ENCODE measurements at regions not wholly inside any gene's neighbourhood (a gene's known extent, or its start where the extent isn't known, plus 50 kb on each side); places are given as distances from the start of the nearest gene placed in this dataset.

DNA sequence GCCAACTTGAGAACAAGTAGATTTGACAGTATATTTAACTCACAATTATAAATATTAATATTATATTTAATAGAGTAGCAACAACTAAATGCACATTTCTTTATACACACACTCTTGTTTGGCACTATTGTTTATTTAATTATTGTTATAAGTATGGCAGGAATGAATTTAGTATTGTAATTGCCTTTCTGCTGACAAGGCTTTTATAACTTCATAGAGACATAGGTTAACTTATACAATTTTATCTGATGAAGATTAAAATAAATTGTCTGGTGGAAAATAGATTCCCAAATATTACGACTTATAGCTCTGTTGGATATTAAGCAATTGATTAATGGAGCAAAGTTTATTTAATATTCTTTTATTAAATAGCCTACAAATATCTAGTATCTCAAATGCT, 347.9 kb upstream of the CDH19 start:
- Histone ChIP-seq H3K14ac (ENCODE audit: low read length in 2 of 2) (no peak overlapping the region), H3K23ac (ENCODE audit: low read length in 2 of 2) (no peak overlapping the region), H2BK5ac (ENCODE audit: low read depth, low read length, poor library complexity, severe bottlenecking) (no peak overlapping the region), H2AK5ac (ENCODE audit: low read length, severe bottlenecking) (no peak overlapping the region), H3K79me1 (replicated peaks; ENCODE audit: low read length, poor library complexity, severe bottlenecking) (no peaks in the 10 kb centered on the region), H2BK15ac (ENCODE audit: low read depth, poor library complexity, severe bottlenecking) (no peak overlapping the region), H3K4me1 (ENCODE audit: control insufficient read depth, insufficient read depth, low read depth, low read length) (no peaks in the 10 kb centered on the region), H4K8ac (ENCODE audit: low read length) (no peak overlapping the region), H2AFZ (ENCODE audit: low read depth, low read length) (no peak overlapping the region), H2BK12ac (ENCODE audit: low read length in 2 of 2) (no peak overlapping the region), H3K36me3 (ENCODE audit: control insufficient read depth in 1 of 2, insufficient read depth in 2 of 2, low read depth in 1 of 2, low read length in 2 of 2) (no peaks in the 10 kb centered on the region), H3K4me2 (ENCODE audit: low read length, poor library complexity, severe bottlenecking) (no peak overlapping the region), H4K91ac (ENCODE audit: low read length) (no peak overlapping the region), H3K18ac (ENCODE audit: low read depth in 1 of 2, low read length in 2 of 2) (no peak overlapping the region), H3K27me3 (ENCODE audit: control insufficient read depth in 1 of 2, insufficient read depth in 1 of 2, low read length in 2 of 2) (no peaks in the 10 kb centered on the region), H3K4ac (ENCODE audit: low read depth in 1 of 2, low read length in 2 of 2) (no peak overlapping the region), H3K27ac (ENCODE audit: low read length, poor library complexity, severe bottlenecking) (no peak overlapping the region), H3K9ac (ENCODE audit: low read length) (no peak overlapping the region), H2BK120ac (ENCODE audit: low read depth, low read length) (no peak overlapping the region), H3K9me3 (ENCODE audit: control insufficient read depth, low read length) (no peaks in the 10 kb centered on the region), H3K4me3 (ENCODE audit: insufficient read depth in 1 of 2, low read depth in 1 of 2, low read length in 2 of 2) (no peak overlapping the region)
- no CpG with 5 or more reads among the region's 1 CpG for WGBS
- DNase-seq, result no peak

DNA sequence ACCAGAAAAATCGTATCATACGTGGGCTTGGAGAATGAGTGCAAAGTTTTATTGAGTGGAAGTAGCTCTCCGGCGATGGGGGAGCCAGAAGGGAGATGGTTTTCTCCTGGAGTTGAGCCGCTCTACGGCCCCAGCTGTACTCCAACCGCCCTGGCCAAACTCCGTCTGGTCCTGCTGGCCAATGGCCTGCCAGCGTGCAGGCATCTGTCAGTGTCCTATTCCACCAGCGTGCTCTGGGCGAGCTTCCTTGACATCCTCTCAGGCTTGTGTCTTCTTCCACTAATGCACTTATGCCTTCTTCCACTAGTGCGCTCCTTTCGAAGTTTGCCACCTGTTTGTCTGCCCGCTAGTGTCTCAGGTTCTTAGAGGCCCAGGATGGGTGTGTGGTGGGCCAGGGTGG, 345.5 kb upstream of the CDH19 start:
- H2BK12ac ChIP-seq (ENCODE audit: low read length in 2 of 2), result no peak overlapping the region
- no peak for DNase-seq
- H3K79me1 ChIP-seq (replicated peaks; ENCODE audit: low read length, poor library complexity, severe bottlenecking), result no peaks in the 10 kb centered on the region
- H3K9ac ChIP-seq (ENCODE audit: low read length), result no peak overlapping the region
- no peaks in the 10 kb centered on the region for H3K36me3 ChIP-seq (ENCODE audit: control insufficient read depth in 1 of 2, insufficient read depth in 2 of 2, low read depth in 1 of 2, low read length in 2 of 2)
- H3K4me2 ChIP-seq (ENCODE audit: low read length, poor library complexity, severe bottlenecking), result no peak overlapping the region
- 88% methylated on average over 14 of the region's 14 CpGs for WGBS
- H2AFZ ChIP-seq (ENCODE audit: low read depth, low read length), result no peak overlapping the region
- H3K14ac ChIP-seq (ENCODE audit: low read length in 2 of 2), result no peak overlapping the region
- no peak overlapping the region for H2BK120ac ChIP-seq (ENCODE audit: low read depth, low read length)
- H3K18ac ChIP-seq (ENCODE audit: low read depth in 1 of 2, low read length in 2 of 2), result no peak overlapping the region
- H2BK5ac ChIP-seq (ENCODE audit: low read depth, low read length, poor library complexity, severe bottlenecking), result no peak overlapping the region
- no peak overlapping the region for H4K91ac ChIP-seq (ENCODE audit: low read length)
- H3K9me3 ChIP-seq (ENCODE audit: control insufficient read depth, low read length), result no peaks in the 10 kb centered on the region
- no peak overlapping the region for H3K23ac ChIP-seq (ENCODE audit: low read length in 2 of 2)
- H2BK15ac ChIP-seq (ENCODE audit: low read depth, poor library complexity, severe bottlenecking), result no peak overlapping the region
- H4K8ac ChIP-seq (ENCODE audit: low read length), result no peak overlapping the region
- no peaks in the 10 kb centered on the region for H3K27me3 ChIP-seq (ENCODE audit: control insufficient read depth in 1 of 2, insufficient read depth in 1 of 2, low read length in 2 of 2)
- H3K4me1 ChIP-seq (ENCODE audit: control insufficient read depth, insufficient read depth, low read depth, low read length), result no peaks in the 10 kb centered on the region
- H3K27ac ChIP-seq (ENCODE audit: low read length, poor library complexity, severe bottlenecking), result no peak overlapping the region
- no peak overlapping the region for H3K4me3 ChIP-seq (ENCODE audit: insufficient read depth in 1 of 2, low read depth in 1 of 2, low read length in 2 of 2)
- H3K4ac ChIP-seq (ENCODE audit: low read depth in 1 of 2, low read length in 2 of 2), result no peak overlapping the region
- H2AK5ac ChIP-seq (ENCODE audit: low read length, severe bottlenecking), result no peak overlapping the region

DNA sequence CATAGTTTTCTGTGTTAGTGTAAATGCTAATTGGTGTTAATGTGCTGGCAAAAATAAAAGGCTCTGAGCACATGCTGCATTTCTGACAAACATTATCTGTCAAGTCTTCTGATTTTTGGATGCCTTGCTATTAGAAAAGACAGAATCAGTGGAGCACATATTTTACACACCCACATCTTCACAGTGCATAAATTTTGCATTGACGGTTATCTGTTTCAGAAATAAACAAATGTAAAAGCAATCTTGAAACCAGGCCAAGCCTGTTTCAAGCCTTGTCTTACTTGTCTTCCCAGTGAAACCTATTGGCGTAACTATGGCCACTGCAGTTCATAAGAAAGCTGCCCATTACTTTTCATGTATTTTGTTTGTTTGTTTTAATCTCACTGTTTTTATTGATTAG, 333.7 kb upstream of the CDH19 start:
- H2BK120ac ChIP-seq (ENCODE audit: low read depth, low read length), result no peak overlapping the region
- H3K4me1 ChIP-seq (ENCODE audit: control insufficient read depth, insufficient read depth, low read depth, low read length), result no peaks in the 10 kb centered on the region
- H2AK5ac ChIP-seq (ENCODE audit: low read length, severe bottlenecking), result no peak overlapping the region
- H3K18ac ChIP-seq (ENCODE audit: low read depth in 1 of 2, low read length in 2 of 2), result no peak overlapping the region
- H3K4ac ChIP-seq (ENCODE audit: low read depth in 1 of 2, low read length in 2 of 2), result no peak overlapping the region
- H2BK5ac ChIP-seq (ENCODE audit: low read depth, low read length, poor library complexity, severe bottlenecking), result no peak overlapping the region
- no peak overlapping the region for H3K9ac ChIP-seq (ENCODE audit: low read length)
- H2BK12ac ChIP-seq (ENCODE audit: low read length in 2 of 2), result no peak overlapping the region
- H3K79me1 ChIP-seq (replicated peaks; ENCODE audit: low read length, poor library complexity, severe bottlenecking), result no peaks in the 10 kb centered on the region
- H4K8ac ChIP-seq (ENCODE audit: low read length), result no peak overlapping the region
- WGBS, result 95% methylated on average over 1 of the region's 2 CpGs
- no peak overlapping the region for H3K4me2 ChIP-seq (ENCODE audit: low read length, poor library complexity, severe bottlenecking)
- H2BK15ac ChIP-seq (ENCODE audit: low read depth, poor library complexity, severe bottlenecking), result no peak overlapping the region
- no peak overlapping the region for H2AFZ ChIP-seq (ENCODE audit: low read depth, low read length)
- no peak overlapping the region for H4K91ac ChIP-seq (ENCODE audit: low read length)
- H3K9me3 ChIP-seq (ENCODE audit: control insufficient read depth, low read length), result peaks cover 12% of the 10 kb centered on the region
- no peak overlapping the region for H3K23ac ChIP-seq (ENCODE audit: low read length in 2 of 2)
- no peak for DNase-seq
- no peak overlapping the region for H3K27ac ChIP-seq (ENCODE audit: low read length, poor library complexity, severe bottlenecking)
- no peak overlapping the region for H3K14ac ChIP-seq (ENCODE audit: low read length in 2 of 2)
- no peaks in the 10 kb centered on the region for H3K27me3 ChIP-seq (ENCODE audit: control insufficient read depth in 1 of 2, insufficient read depth in 1 of 2, low read length in 2 of 2)
- no peak overlapping the region for H3K4me3 ChIP-seq (ENCODE audit: insufficient read depth in 1 of 2, low read depth in 1 of 2, low read length in 2 of 2)
- H3K36me3 ChIP-seq (ENCODE audit: control insufficient read depth in 1 of 2, insufficient read depth in 2 of 2, low read depth in 1 of 2, low read length in 2 of 2), result no peaks in the 10 kb centered on the region

DNA sequence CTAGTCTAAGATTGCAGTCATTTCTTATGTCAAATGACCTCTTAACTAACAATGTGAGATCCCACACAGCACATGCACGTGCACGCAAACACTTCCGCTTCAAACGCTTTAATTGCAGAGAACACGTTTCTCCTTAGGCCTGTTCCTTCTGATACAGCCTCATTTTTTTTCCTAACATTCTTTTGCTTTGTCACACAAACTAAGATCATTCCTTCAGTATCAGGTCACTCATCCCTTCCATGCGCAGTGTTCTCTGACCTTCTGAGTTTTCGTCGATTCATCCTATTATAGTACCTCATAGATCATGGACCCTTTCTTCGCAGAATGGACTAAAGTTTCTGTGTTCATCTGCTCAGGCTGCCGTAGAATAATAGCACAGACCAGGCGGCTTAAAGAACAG, 327.1 kb upstream of the CDH19 start:
- H3K4ac ChIP-seq (ENCODE audit: low read depth in 1 of 2, low read length in 2 of 2), result no peak overlapping the region
- no peak overlapping the region for H3K27ac ChIP-seq (ENCODE audit: low read length, poor library complexity, severe bottlenecking)
- DNase-seq, result no peak
- 86% methylated on average over 11 of the region's 11 CpGs for WGBS
- H3K23ac ChIP-seq (ENCODE audit: low read length in 2 of 2), result no peak overlapping the region
- no peak overlapping the region for H2BK5ac ChIP-seq (ENCODE audit: low read depth, low read length, poor library complexity, severe bottlenecking)
- no peaks in the 10 kb centered on the region for H3K4me1 ChIP-seq (ENCODE audit: control insufficient read depth, insufficient read depth, low read depth, low read length)
- no peak overlapping the region for H3K4me2 ChIP-seq (ENCODE audit: low read length, poor library complexity, severe bottlenecking)
- H2BK120ac ChIP-seq (ENCODE audit: low read depth, low read length), result no peak overlapping the region
- no peak overlapping the region for H3K4me3 ChIP-seq (ENCODE audit: insufficient read depth in 1 of 2, low read depth in 1 of 2, low read length in 2 of 2)
- H3K9me3 ChIP-seq (ENCODE audit: control insufficient read depth, low read length), result no peaks in the 10 kb centered on the region
- H2AK5ac ChIP-seq (ENCODE audit: low read length, severe bottlenecking), result no peak overlapping the region
- no peak overlapping the region for H2BK12ac ChIP-seq (ENCODE audit: low read length in 2 of 2)
- H3K27me3 ChIP-seq (ENCODE audit: control insufficient read depth in 1 of 2, insufficient read depth in 1 of 2, low read length in 2 of 2), result no peaks in the 10 kb centered on the region
- H3K36me3 ChIP-seq (ENCODE audit: control insufficient read depth in 1 of 2, insufficient read depth in 2 of 2, low read depth in 1 of 2, low read length in 2 of 2), result no peaks in the 10 kb centered on the region
- H3K9ac ChIP-seq (ENCODE audit: low read length), result no peak overlapping the region
- H3K79me1 ChIP-seq (replicated peaks; ENCODE audit: low read length, poor library complexity, severe bottlenecking), result no peaks in the 10 kb centered on the region
- H4K91ac ChIP-seq (ENCODE audit: low read length), result no peak overlapping the region
- H2BK15ac ChIP-seq (ENCODE audit: low read depth, poor library complexity, severe bottlenecking), result no peak overlapping the region
- no peak overlapping the region for H3K14ac ChIP-seq (ENCODE audit: low read length in 2 of 2)
- H2AFZ ChIP-seq (ENCODE audit: low read depth, low read length), result no peak overlapping the region
- H3K18ac ChIP-seq (ENCODE audit: low read depth in 1 of 2, low read length in 2 of 2), result no peak overlapping the region
- no peak overlapping the region for H4K8ac ChIP-seq (ENCODE audit: low read length)

Data from mesenchymal stem cell (in vitro differentiated cells and primary cell).